NCI-H524 treated with DMSO at 0.1 percent for 48 hours (cell line): ENCODE measurements at regions not wholly inside any gene's neighbourhood (a gene's known extent, or its start where the extent isn't known, plus 50 kb on each side); places are given as distances from the start of the nearest gene placed in this dataset.
"Not testable (repeated sequence)": the region's sequence is repeated elsewhere in the genome, so short reads cannot be mapped to it uniquely, and the experiment has no call there.

ENCODE experiments used
- DNase-seq: peaks from one replicate; lab custom pipeline; 2025; lab: John Stamatoyannopoulos, UW

GRCh38 chr11:23252426-23252825 is 392.2 kb upstream of the CCDC179 start:
- DNase-seq, result no peak

- DNase-seq, result no peak
Observed at GRCh38 chr11:23257088-23257487, 396.8 kb upstream of the CCDC179 start.

GRCh38 chr11:23257556-23257955 is 397.3 kb upstream of the CCDC179 start:
- no peak for DNase-seq

GRCh38 chr11:23263466-23263865 is 403.2 kb upstream of the CCDC179 start:
- DNase-seq, result no peak

GRCh38 chr11:23272095-23272494 is 411.8 kb upstream of the CCDC179 start:
- DNase-seq, result no peak

- DNase-seq, result no peak
Observed at GRCh38 chr11:23278121-23278520, 417.8 kb upstream of the CCDC179 start.

GRCh38 chr11:23280088-23280487 is 419.8 kb upstream of the CCDC179 start:
- no peak for DNase-seq

GRCh38 chr11:23283666-23284065 is 423.4 kb upstream of the CCDC179 start:
- DNase-seq, result no peak

GRCh38 chr11:23284631-23285030 is 424.4 kb upstream of the CCDC179 start:
- DNase-seq, result no peak

- no peak for DNase-seq
Observed at GRCh38 chr11:23288003-23288783, 427.9 kb upstream of the CCDC179 start.

GRCh38 chr11:23295241-23295640 is 435.0 kb upstream of the CCDC179 start:
- DNase-seq, result no peak

GRCh38 chr11:23308041-23308440 is 447.8 kb upstream of the CCDC179 start:
- DNase-seq, result no peak

GRCh38 chr11:23310276-23310675 is 450.0 kb upstream of the CCDC179 start:
- no peak for DNase-seq

GRCh38 chr11:23311986-23312940 is 452.0 kb upstream of the CCDC179 start:
- DNase-seq, result no peak

GRCh38 chr11:23313001-23313400 is 452.7 kb upstream of the CCDC179 start:
- no peak for DNase-seq

GRCh38 chr11:23314162-23314561 is 453.9 kb upstream of the CCDC179 start:
- DNase-seq, result no peak

- DNase-seq, result no peak
Observed at GRCh38 chr11:23315286-23315685, 455.0 kb upstream of the CCDC179 start.

GRCh38 chr11:23317816-23318215 is 457.5 kb upstream of the CCDC179 start:
- no peak for DNase-seq

- DNase-seq, result no peak
Observed at GRCh38 chr11:23318670-23319069, 458.4 kb upstream of the CCDC179 start.

- DNase-seq, result no peak
Observed at GRCh38 chr11:23320131-23320530, 459.9 kb upstream of the CCDC179 start.

- DNase-seq, result not testable (repeated sequence)
Observed at GRCh38 chr11:23335586-23335985, 475.3 kb upstream of the CCDC179 start.

GRCh38 chr11:23336961-23337360 is 476.7 kb upstream of the CCDC179 start:
- no peak for DNase-seq

GRCh38 chr11:23353611-23354010 is 493.3 kb upstream of the CCDC179 start:
- DNase-seq, result no peak
